Activated T-cell treated with anti-CD3 and anti-CD28 coated beads, Interleukin-2, amount 50 U/mL, for 24 hours (primary cell): ENCODE measurements at regions not wholly inside any gene's neighbourhood (a gene's known extent, or its start where the extent isn't known, plus 50 kb on each side); places are given as distances from the start of the nearest gene placed in this dataset.

ENCODE experiments used
- DNase-seq: peaks from one replicate; pipeline ENCODE4 v3.0.0-alpha.2; 2020
- H3K27ac Mint-ChIP-seq: 2 replicates; pipeline ENCODE4 v1.8.0; 2020; ENCODE audit warnings: mild to moderate bottlenecking, mixed read lengths
- H3K27me3 Mint-ChIP-seq: 2 replicates; pipeline ENCODE4 v1.8.0; 2020; ENCODE audit warnings: mixed read lengths
- H3K36me3 Mint-ChIP-seq: 2 replicates; pipeline ENCODE4 v1.8.0; 2020; ENCODE audit warnings: low read depth, mixed read lengths
- H3K4me1 Mint-ChIP-seq: 2 replicates; pipeline ENCODE4 v1.8.0; 2020; ENCODE audit warnings: low read depth, mixed read lengths
- H3K4me3 Mint-ChIP-seq: 2 replicates; pipeline ENCODE4 v1.8.0; 2020; ENCODE audit warnings: mild to moderate bottlenecking, moderate library complexity, mixed read lengths
- H3K9me3 Mint-ChIP-seq: 2 replicates; pipeline ENCODE4 v1.8.0; 2020; ENCODE audit warnings: mixed read lengths

DNA sequence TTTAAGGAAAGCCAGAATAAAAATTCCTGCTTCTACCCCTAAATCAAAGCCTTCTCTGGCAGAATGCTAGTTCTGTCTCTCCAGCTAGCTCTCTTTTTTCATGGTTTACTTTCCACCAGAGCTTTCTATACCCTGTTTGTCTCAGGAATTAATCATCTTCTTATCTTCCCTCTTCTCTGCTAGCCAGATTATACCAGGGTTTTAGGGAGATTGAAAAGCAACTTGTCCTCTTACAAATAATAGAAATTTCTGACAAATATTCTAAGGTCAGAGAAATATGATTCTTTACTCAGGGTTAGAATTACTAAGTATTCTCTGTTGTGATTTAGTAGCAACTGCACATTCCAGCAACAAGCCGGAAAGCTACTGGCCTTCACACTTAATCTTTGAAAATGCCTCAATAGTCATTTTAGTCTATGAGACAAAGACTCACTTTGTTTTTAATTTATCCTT is 166.4 kb downstream of the TANC2 start:
- DNase-seq, result no peak
- Mint-ChIP-seq H3K4me3 (no peak overlapping the region), H3K4me1 (no peaks in the 10 kb centered on the region), H3K9me3 (no peaks in the 10 kb centered on the region), H3K36me3 (no peaks in the 10 kb centered on the region), H3K27ac (no peak overlapping the region), H3K27me3 (no peaks in the 10 kb centered on the region)

DNA sequence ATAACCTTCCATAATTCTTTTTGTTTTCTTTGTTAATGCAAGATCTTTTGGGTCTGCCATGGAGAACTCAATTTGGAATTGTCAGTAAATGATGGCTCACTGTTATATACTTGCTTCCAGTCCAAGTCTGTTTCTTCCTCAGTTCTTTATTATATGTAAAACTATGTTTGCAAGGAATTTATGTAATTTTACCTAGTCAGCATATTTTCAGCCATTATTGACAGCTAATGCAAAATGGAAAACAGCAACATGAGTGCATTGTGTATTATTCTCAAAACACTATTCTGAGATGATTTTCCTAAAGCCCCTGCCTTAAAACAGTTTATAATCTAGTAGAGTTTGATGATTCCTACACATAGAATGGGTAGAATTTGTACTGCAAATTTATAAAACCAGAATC is 167.5 kb downstream of the TANC2 start:
- DNase-seq, result no peak
- H3K36me3 Mint-ChIP-seq, result no peaks in the 10 kb centered on the region
- H3K4me1 Mint-ChIP-seq, result no peaks in the 10 kb centered on the region
- no peaks in the 10 kb centered on the region for H3K9me3 Mint-ChIP-seq
- no peak overlapping the region for H3K27ac Mint-ChIP-seq
- no peak overlapping the region for H3K4me3 Mint-ChIP-seq
- no peaks in the 10 kb centered on the region for H3K27me3 Mint-ChIP-seq

DNA sequence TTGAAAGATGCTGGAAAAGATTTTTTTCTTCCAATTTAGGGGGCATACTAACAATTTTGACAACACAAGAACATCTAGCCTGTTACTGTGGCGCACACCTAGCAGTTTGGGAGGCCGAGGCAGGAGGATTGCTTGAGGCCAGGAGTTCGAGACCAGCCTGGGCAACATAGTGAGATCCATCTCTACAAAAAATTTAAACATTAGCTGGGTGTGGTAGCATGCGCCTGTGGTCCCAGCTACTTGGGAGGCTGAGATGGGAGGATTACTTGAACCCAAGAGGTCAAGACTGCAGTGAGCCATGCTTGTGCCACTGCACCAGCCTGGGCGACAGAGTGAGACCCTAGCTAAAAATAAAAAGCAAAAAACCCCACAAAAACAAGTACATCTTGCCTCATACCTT is 168.8 kb downstream of the TANC2 start:
- H3K9me3 Mint-ChIP-seq, result no peaks in the 10 kb centered on the region
- no peak for DNase-seq
- H3K27me3 Mint-ChIP-seq, result no peaks in the 10 kb centered on the region
- no peak overlapping the region for H3K27ac Mint-ChIP-seq
- no peaks in the 10 kb centered on the region for H3K36me3 Mint-ChIP-seq
- H3K4me1 Mint-ChIP-seq, result no peaks in the 10 kb centered on the region
- no peak overlapping the region for H3K4me3 Mint-ChIP-seq

- no peak overlapping the region for H3K4me3 Mint-ChIP-seq
- no peaks in the 10 kb centered on the region for H3K9me3 Mint-ChIP-seq
- no peak overlapping the region for H3K27ac Mint-ChIP-seq
- DNase-seq, result no peak
- H3K4me1 Mint-ChIP-seq, result peaks cover 7% of the 10 kb centered on the region
- no peaks in the 10 kb centered on the region for H3K36me3 Mint-ChIP-seq
- no peaks in the 10 kb centered on the region for H3K27me3 Mint-ChIP-seq
Measured at GRCh38 chr17:63136369-63137012, 170.5 kb downstream of the TANC2 start.

DNA sequence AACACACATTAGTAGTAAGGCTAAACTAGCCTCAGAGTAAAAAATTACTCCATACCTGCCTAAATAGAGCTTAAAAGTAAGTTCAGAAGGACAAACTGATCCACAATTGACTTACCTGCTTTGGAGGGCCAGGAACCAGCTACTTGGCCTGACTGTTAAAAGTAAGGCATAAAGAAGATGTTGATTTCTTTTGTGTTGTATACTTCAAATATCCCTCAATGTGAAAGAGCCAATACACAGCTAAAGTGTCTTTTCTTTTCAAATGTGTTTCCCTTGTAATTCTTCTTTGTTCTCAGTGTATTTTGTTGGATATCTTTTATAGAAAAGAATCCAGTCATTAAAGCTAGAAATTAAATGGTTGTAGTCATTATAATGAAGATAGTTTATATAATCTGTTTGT is 171.1 kb downstream of the TANC2 start:
- H3K27ac Mint-ChIP-seq, result no peak overlapping the region
- no peak for DNase-seq
- no peaks in the 10 kb centered on the region for H3K27me3 Mint-ChIP-seq
- no peak overlapping the region for H3K4me3 Mint-ChIP-seq
- H3K9me3 Mint-ChIP-seq, result no peaks in the 10 kb centered on the region
- no peaks in the 10 kb centered on the region for H3K36me3 Mint-ChIP-seq
- peaks cover 7% of the 10 kb centered on the region for H3K4me1 Mint-ChIP-seq

GRCh38 chr17:63138713-63139112 is 172.7 kb downstream of the TANC2 start:
- Mint-ChIP-seq H3K9me3 (no peaks in the 10 kb centered on the region), H3K4me3 (no peak overlapping the region), H3K4me1 (peaks cover 7% of the 10 kb centered on the region), H3K36me3 (no peaks in the 10 kb centered on the region), H3K27ac (no peak overlapping the region), H3K27me3 (no peaks in the 10 kb centered on the region)
- DNase-seq, result no peak

DNA sequence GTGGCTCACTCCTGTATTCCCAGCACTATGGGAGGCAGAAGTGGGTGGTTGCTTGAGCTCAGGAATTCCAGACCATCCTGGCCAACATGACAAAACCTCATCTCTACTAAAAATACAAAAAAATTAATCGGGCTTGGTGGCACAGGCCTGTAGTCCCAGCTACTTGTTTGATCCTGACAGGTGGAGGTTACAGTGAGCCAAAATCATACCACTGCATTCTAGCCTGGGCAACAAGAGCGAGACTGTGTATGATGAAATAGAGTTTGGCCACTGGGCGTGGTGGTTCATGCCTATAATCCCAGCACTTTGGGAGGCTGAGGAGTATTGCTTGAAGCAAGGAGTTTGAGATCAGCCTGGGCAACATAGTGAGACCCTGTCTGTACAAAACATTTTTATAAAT is 173.3 kb downstream of the TANC2 start:
- Mint-ChIP-seq H3K27ac (no peak overlapping the region), H3K27me3 (no peaks in the 10 kb centered on the region), H3K4me1 (peaks cover 7% of the 10 kb centered on the region), H3K4me3 (no peak overlapping the region), H3K9me3 (no peaks in the 10 kb centered on the region), H3K36me3 (no peaks in the 10 kb centered on the region)
- DNase-seq, result no peak

DNA sequence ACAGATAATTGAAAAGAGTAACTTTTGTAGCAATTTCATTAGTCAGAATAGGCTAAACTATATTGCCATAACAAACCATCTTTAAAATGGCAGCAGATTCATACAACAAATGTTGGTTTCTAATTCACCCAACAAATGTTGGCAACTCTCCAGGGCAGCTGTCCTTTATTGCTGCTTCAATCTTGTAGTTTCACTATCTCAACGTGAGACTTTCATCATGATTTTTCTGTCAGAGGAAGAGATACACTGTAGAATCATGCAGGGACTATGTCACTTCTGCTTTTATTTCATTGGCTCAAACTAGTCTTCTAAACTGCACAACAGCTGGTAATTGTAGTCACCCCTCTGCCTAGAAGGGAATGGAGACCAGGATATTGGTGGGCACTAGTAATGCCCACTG is 174.2 kb downstream of the TANC2 start:
- no peak overlapping the region for H3K27ac Mint-ChIP-seq
- no peak for DNase-seq
- peaks cover 7% of the 10 kb centered on the region for H3K4me1 Mint-ChIP-seq

GRCh38 chr17:63142836-63143235 is 176.8 kb downstream of the TANC2 start:
- Mint-ChIP-seq H3K4me1 (peaks cover 7% of the 10 kb centered on the region), H3K9me3 (no peaks in the 10 kb centered on the region), H3K4me3 (no peak overlapping the region), H3K27ac (no peak overlapping the region), H3K36me3 (no peaks in the 10 kb centered on the region), H3K27me3 (no peaks in the 10 kb centered on the region)
- DNase-seq, result no peak

More for the DNA sequence above, 174.2 kb downstream of the TANC2 start:
- H3K36me3 Mint-ChIP-seq, result no peaks in the 10 kb centered on the region
- H3K4me3 Mint-ChIP-seq, result no peak overlapping the region
- H3K27me3 Mint-ChIP-seq, result no peaks in the 10 kb centered on the region
- no peaks in the 10 kb centered on the region for H3K9me3 Mint-ChIP-seq

DNA sequence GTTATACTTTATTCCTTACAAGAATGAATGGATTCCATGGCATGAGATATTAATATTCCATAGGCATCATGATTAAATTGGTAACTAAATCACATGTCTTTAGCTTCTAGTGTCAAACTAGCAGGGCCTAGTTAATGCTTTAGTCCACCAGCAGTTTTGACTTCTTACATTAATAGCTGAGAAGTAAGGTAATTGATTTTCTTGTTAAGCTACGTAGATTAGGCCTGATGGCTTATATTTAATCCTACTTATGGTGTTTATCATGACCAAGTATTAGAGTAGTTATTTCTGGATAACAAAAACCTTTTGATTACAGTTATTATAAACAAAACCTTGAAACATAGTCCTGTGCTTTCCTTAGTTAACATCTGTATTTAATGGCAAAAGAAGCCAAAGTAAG is 184.5 kb downstream of the TANC2 start:
- Mint-ChIP-seq H3K27ac (no peak overlapping the region), H3K36me3 (no peaks in the 10 kb centered on the region), H3K4me3 (no peak overlapping the region), H3K4me1 (peaks cover 8% of the 10 kb centered on the region), H3K27me3 (no peaks in the 10 kb centered on the region), H3K9me3 (no peaks in the 10 kb centered on the region)
- no peak for DNase-seq

GRCh38 chr17:63150994-63151464 is 185.0 kb downstream of the TANC2 start:
- Mint-ChIP-seq H3K27me3 (no peaks in the 10 kb centered on the region), H3K9me3 (no peaks in the 10 kb centered on the region), H3K4me3 (no peak overlapping the region), H3K27ac (no peak overlapping the region), H3K36me3 (no peaks in the 10 kb centered on the region), H3K4me1 (peaks cover 8% of the 10 kb centered on the region)
- no peak for DNase-seq

- Mint-ChIP-seq H3K4me3 (no peak overlapping the region), H3K27ac (no peak overlapping the region), H3K9me3 (no peaks in the 10 kb centered on the region), H3K4me1 (peaks cover 10% of the 10 kb centered on the region), H3K36me3 (no peaks in the 10 kb centered on the region), H3K27me3 (no peaks in the 10 kb centered on the region)
- no peak for DNase-seq
Measured at GRCh38 chr17:63151941-63152523, 186.0 kb downstream of the TANC2 start.

- H3K9me3 Mint-ChIP-seq, result no peaks in the 10 kb centered on the region
- no peak overlapping the region for H3K4me3 Mint-ChIP-seq
- H3K27ac Mint-ChIP-seq, result no peak overlapping the region
- DNase-seq, result no peak
- H3K4me1 Mint-ChIP-seq, result peaks cover 10% of the 10 kb centered on the region
- no peaks in the 10 kb centered on the region for H3K36me3 Mint-ChIP-seq
- H3K27me3 Mint-ChIP-seq, result no peaks in the 10 kb centered on the region
Measured at GRCh38 chr17:63153488-63153887, 187.5 kb downstream of the TANC2 start.

GRCh38 chr17:63154586-63155244 is 188.7 kb downstream of the TANC2 start:
- H3K36me3 Mint-ChIP-seq, result no peaks in the 10 kb centered on the region
- no peaks in the 10 kb centered on the region for H3K9me3 Mint-ChIP-seq
- no peak for DNase-seq
- peaks cover 10% of the 10 kb centered on the region for H3K4me1 Mint-ChIP-seq
- H3K27ac Mint-ChIP-seq, result no peak overlapping the region
- no peak overlapping the region for H3K4me3 Mint-ChIP-seq
- H3K27me3 Mint-ChIP-seq, result no peaks in the 10 kb centered on the region

DNA sequence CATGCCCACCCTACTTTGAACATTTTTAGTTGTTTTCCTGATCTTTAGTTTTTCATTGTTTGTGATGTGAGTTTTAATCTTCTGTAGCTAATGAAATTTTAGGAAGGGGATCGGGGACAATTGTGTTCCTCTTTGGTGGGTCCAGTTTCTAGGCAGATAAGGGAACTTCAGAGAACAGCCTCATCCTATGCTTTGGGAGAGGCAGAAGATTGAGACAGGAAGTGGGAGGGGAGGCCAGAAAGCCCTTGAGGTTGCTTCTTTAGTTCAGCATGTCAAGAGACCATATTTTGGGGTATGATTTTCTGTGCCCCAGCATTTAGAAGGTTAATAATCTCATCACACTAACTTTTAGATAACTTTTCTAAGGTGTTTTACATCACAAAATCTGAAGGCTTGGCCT is 191.0 kb downstream of the TANC2 start:
- Mint-ChIP-seq H3K4me1 (peaks cover 9% of the 10 kb centered on the region), H3K9me3 (no peaks in the 10 kb centered on the region), H3K27me3 (no peaks in the 10 kb centered on the region), H3K36me3 (no peaks in the 10 kb centered on the region), H3K27ac (no peak overlapping the region), H3K4me3 (no peak overlapping the region)
- DNase-seq, result no peak
